K562 (cell line): ENCODE measurements at regions not wholly inside any gene's neighbourhood (a gene's known extent, or its start where the extent isn't known, plus 50 kb on each side); places are given as distances from the start of the nearest gene placed in this dataset.

Source experiments
- CXXC5 ChIP-seq: fragments of 250-450 bp; sonication (Bioruptor Pico); IDR thresholded peaks from 2 replicates; pipeline ENCODE4 v1.8.0; 2022; ENCODE audit warnings: inconsistent platforms, mild to moderate bottlenecking, moderate library complexity
- FOS ChIP-seq: IDR thresholded peaks from 3 replicates; pipeline ENCODE4 v1.6.1; 2011; ENCODE audit not compliant: insufficient read length; ENCODE audit errors: extremely low read depth
- FOSL1 ChIP-seq: fragments of 200-800 bp; sonication (Bioruptor generic); conservative IDR thresholded peaks from 2 replicates; pipeline ENCODE4 v1.6.1; 2016; ENCODE audit warnings: missing genetic modification characterization, missing compliant biosample characterization
- HDAC6 ChIP-seq: IDR thresholded peaks from 2 replicates; pipeline ENCODE4 v1.6.1; 2012; ENCODE audit warnings: low read depth, mild to moderate bottlenecking, control low read depth, inconsistent platforms, low read length, moderate library complexity
- HES1 ChIP-seq: fragments of 450-650 bp; IDR thresholded peaks from 2 replicates; pipeline ENCODE4 v1.6.1; 2016; ENCODE audit warnings: low read depth, mild to moderate bottlenecking, moderate library complexity
- HMGN3 ChIP-seq: IDR thresholded peaks from 2 replicates; pipeline ENCODE4 v1.6.1; 2011; ENCODE audit warnings: borderline replicate concordance, low read depth, mild to moderate bottlenecking, mixed read lengths, low read length; ENCODE audit not compliant: insufficient read length; ENCODE audit errors: extremely low read depth
- JUND ChIP-seq, 2 experiments: IDR thresholded peaks; 2 replicates in 1 of 2; 3 replicates in 1 of 2; pipeline ENCODE4 v1.6.1; 2011; ENCODE audit warnings: borderline replicate concordance in 2 of 2, low read depth in 2 of 2, low read length in 2 of 2, improper control_type of control experiment in 1 of 2, missing biosample characterization in 1 of 2, missing genetic modification characterization in 1 of 2, missing genetic modification reagents in 1 of 2
- MBD2 ChIP-seq: sonication (generic); IDR thresholded peaks from 2 replicates; pipeline ENCODE4 v1.6.1; 2016; ENCODE audit warnings: low read depth, borderline replicate concordance
- MCM2 ChIP-seq: fragments of 450-650 bp; IDR thresholded peaks from 2 replicates; pipeline ENCODE4 v1.6.1; 2017; ENCODE audit warnings: low read depth, mild to moderate bottlenecking
- NRF1 ChIP-seq, 2 experiments: fragments of 450-650 bp; IDR thresholded peaks in 1 of 2; conservative IDR thresholded peaks in 1 of 2; 2 replicates each; pipeline ENCODE4 v1.6.1; 2014; ENCODE audit warnings: mild to moderate bottlenecking in 2 of 2
- POLR3G ChIP-seq: IDR thresholded peaks from 2 replicates; pipeline ENCODE4 v1.6.1; 2011; ENCODE audit not compliant: insufficient read length, insufficient replicate concordance; ENCODE audit errors: extremely low read depth
- RCOR1 ChIP-seq, 2 experiments: IDR thresholded peaks; 2 replicates each; pipeline ENCODE4 v1.6.1; 2012; ENCODE audit warnings: low read depth in 2 of 2, low read length in 2 of 2, borderline replicate concordance in 1 of 2, improper control_type of control experiment in 1 of 2
- SIRT6 ChIP-seq: IDR thresholded peaks from one replicate; pipeline ENCODE4 v1.6.1; 2012; ENCODE audit warnings: low read depth, mild to moderate bottlenecking, control low read depth, inconsistent platforms, low read length, moderate library complexity
- SMARCA5 ChIP-seq: fragments of 450-650 bp; IDR thresholded peaks from 2 replicates; pipeline ENCODE4 v1.6.1; 2016
- SMARCE1 ChIP-seq: fragments of 450-650 bp; IDR thresholded peaks from 2 replicates; pipeline ENCODE4 v1.7.1; 2016; ENCODE audit warnings: mild to moderate bottlenecking
- TCF3 ChIP-seq: sonication (generic); formaldehyde crosslinking; IDR thresholded peaks from 2 replicates; pipeline ENCODE4 v1.4.0; 2020; ENCODE audit warnings: mild to moderate bottlenecking, missing genetic modification reagents
- ZNF277 ChIP-seq: fragments of 250-450 bp; sonication (Bioruptor Pico); IDR thresholded peaks from 2 replicates; pipeline ENCODE4 v1.8.0; 2022; ENCODE audit warnings: inconsistent platforms, mild to moderate bottlenecking, moderate library complexity, borderline replicate concordance
- ZNF316 ChIP-seq: fragments of 450-650 bp; IDR thresholded peaks from 2 replicates; pipeline ENCODE4 v1.6.1; 2016
- ZNF408 ChIP-seq: fragments of 250-450 bp; sonication (Bioruptor Pico); IDR thresholded peaks from 2 replicates; pipeline ENCODE4 v1.4.0; 2020; ENCODE audit warnings: low read depth, mild to moderate bottlenecking, moderate library complexity
- ZNF41 ChIP-seq: fragments of 250-450 bp; sonication (Bioruptor Pico); conservative IDR thresholded peaks from 2 replicates; pipeline ENCODE4 v1.4.0; 2020; ENCODE audit warnings: mild to moderate bottlenecking
- ZNF436 ChIP-seq: fragments of 250-450, 450-650 bp; sonication (Bioruptor Pico); formaldehyde crosslinking; IDR thresholded peaks from 2 replicates; pipeline ENCODE4 v1.7.0; 2020; ENCODE audit warnings: mild to moderate bottlenecking
- ZNF551 ChIP-seq: fragments of 250-450 bp; sonication (Bioruptor Pico); IDR thresholded peaks from 2 replicates; pipeline ENCODE4 v1.5.0; 2021; ENCODE audit warnings: mild to moderate bottlenecking, moderate library complexity
- ZNF584 ChIP-seq: fragments of 200-800 bp; sonication (Bioruptor generic); IDR thresholded peaks from 2 replicates; pipeline ENCODE4 v1.6.1; 2016; ENCODE audit warnings: low read depth, mild to moderate bottlenecking, missing genetic modification characterization, missing compliant biosample characterization
- ZNF589 ChIP-seq: fragments of 200-800 bp; sonication (Bioruptor generic); IDR thresholded peaks from 2 replicates; pipeline ENCODE4 v1.6.1; 2016; ENCODE audit warnings: low read depth, missing genetic modification characterization, missing compliant biosample characterization
- ZNF639 ChIP-seq, 2 experiments: fragments of 200-800 bp in 1 of 2; sonication (Bioruptor generic) in 1 of 2; sonication (generic) in 1 of 2; formaldehyde crosslinking in 1 of 2; IDR thresholded peaks in 1 of 2; conservative IDR thresholded peaks in 1 of 2; 2 replicates each; pipeline versions ENCODE4 v1.5.0 to v1.6.1; 2016 to 2020; ENCODE audit warnings: missing compliant biosample characterization in 1 of 2, missing genetic modification characterization in 1 of 2, missing genetic modification reagents in 1 of 2

- TF ChIP-seq SMARCA5, result peak; percentile 90; the same call in 1 of the 2 replicates
- no peak for TF ChIP-seq POLR3G
- TF ChIP-seq MCM2, result no peak
- no peak for TF ChIP-seq ZNF551 (CRISPR knock-in tag)
- TF ChIP-seq HMGN3, result no peak
- TF ChIP-seq FOSL1 (tag), result peak; percentile 92
- TF ChIP-seq JUND (IDR thresholded peaks at IDR 0.05; ENCODE audit: borderline replicate concordance, low read depth, low read length), result peak; percentile 95
- peak; percentile 88 for TF ChIP-seq JUND (tag; IDR thresholded peaks at IDR 0.05; ENCODE audit: borderline replicate concordance, low read depth, low read length)
- no peak for TF ChIP-seq ZNF408
- peak; percentile 28 for TF ChIP-seq FOS
- no peak for TF ChIP-seq MBD2
- no peak for TF ChIP-seq NRF1 (conservative IDR thresholded peaks at IDR 0.05 in 1 of 2, IDR thresholded peaks at IDR 0.05 in 1 of 2)
- peak; percentile 44; the same call in 1 of the 2 replicates for TF ChIP-seq ZNF584 (CRISPR knock-in tag)
- TF ChIP-seq CXXC5, result no peak
- no peak for TF ChIP-seq ZNF436 (CRISPR knock-in tag)
- TF ChIP-seq RCOR1 (IDR thresholded peaks at IDR 0.05; ENCODE audit: borderline replicate concordance in 1 of 2, low read depth in 2 of 2, low read length in 2 of 2), result peak in 1 of 2 experiments; percentile 46; a peak in 1 of 4 replicates
- no peak for TF ChIP-seq ZNF41
- TF ChIP-seq TCF3 (CRISPR knock-in tag), result peak; percentile 38; the same call in 1 of the 2 replicates
- TF ChIP-seq ZNF639 (CRISPR knock-in tag; conservative IDR thresholded peaks at IDR 0.05 in 1 of 2, IDR thresholded peaks at IDR 0.05 in 1 of 2), result 0 out of 4 replicates have a peak, but pooled peaks of 1 of the 2 experiments have one; percentile 22
- TF ChIP-seq SMARCE1, result no peak
- 0 out of 2 replicates have a peak, but pooled peaks have one; percentile 19 for TF ChIP-seq ZNF316
- 0 out of 2 replicates have a peak, but pooled peaks have one; percentile 60 for TF ChIP-seq ZNF589 (CRISPR knock-in tag)
- TF ChIP-seq SIRT6, result no peak
- no peak for TF ChIP-seq HES1
- no peak for TF ChIP-seq HDAC6
- no peak for TF ChIP-seq ZNF277
Measured at GRCh38 chr3:14289590-14290461, 111.2 kb downstream of the LSM3 start (continued).
